NCI-H2196 (cell line): ENCODE measurements at regions not wholly inside any gene's neighbourhood (a gene's known extent, or its start where the extent isn't known, plus 50 kb on each side); places are given as distances from the start of the nearest gene placed in this dataset.
A peak's percentile ranks its signal among the peaks of the same experiment; 100 is the strongest.

Experiments
- DNase-seq: peaks from one replicate; lab custom pipeline; 2025; ENCODE audit not compliant: unreplicated experiment; lab: John Stamatoyannopoulos, UW

- DNase-seq, result no peak
Measured at GRCh38 chr7:88442413-88442812, 135.7 kb upstream of the STEAP4 start.

GRCh38 chr7:88437132-88437531, 130.4 kb upstream of the STEAP4 start:
- DNase-seq, result no peak

GRCh38 chr7:88432301-88432700, 125.6 kb upstream of the STEAP4 start:
- DNase-seq, result no peak

GRCh38 chr7:88431882-88432281, 125.2 kb upstream of the STEAP4 start:
- no peak for DNase-seq

- DNase-seq, result no peak
Measured at GRCh38 chr7:88429382-88429781, 122.7 kb upstream of the STEAP4 start.

- DNase-seq, result no peak
Measured at GRCh38 chr7:88402529-88402928, 95.8 kb upstream of the STEAP4 start.

- peak; percentile 12 for DNase-seq
Measured at GRCh38 chr7:88401009-88401623, 94.4 kb upstream of the STEAP4 start.

GRCh38 chr7:88399696-88400240, 93.1 kb upstream of the STEAP4 start:
- no peak for DNase-seq

GRCh38 chr7:88399036-88399435, 92.3 kb upstream of the STEAP4 start:
- DNase-seq, result no peak

GRCh38 chr7:88398459-88398858, 91.8 kb upstream of the STEAP4 start:
- DNase-seq, result no peak

GRCh38 chr7:88396948-88397322, 90.2 kb upstream of the STEAP4 start:
- DNase-seq, result no peak

GRCh38 chr7:88396295-88396947, 89.7 kb upstream of the STEAP4 start:
- no peak for DNase-seq

GRCh38 chr7:88395715-88396114, 89.0 kb upstream of the STEAP4 start:
- DNase-seq, result no peak

GRCh38 chr7:88391247-88391646, 84.6 kb upstream of the STEAP4 start:
- no peak for DNase-seq

- DNase-seq, result no peak
Measured at GRCh38 chr7:88387368-88387767, 80.7 kb upstream of the STEAP4 start.

- no peak for DNase-seq
Measured at GRCh38 chr7:88386665-88387156, 80.0 kb upstream of the STEAP4 start.

- DNase-seq, result no peak
Measured at GRCh38 chr7:88377434-88377833, 70.7 kb upstream of the STEAP4 start.

- no peak for DNase-seq
Measured at GRCh38 chr7:88368686-88369085, 62.0 kb upstream of the STEAP4 start.

GRCh38 chr7:88366845-88367244, 60.2 kb upstream of the STEAP4 start:
- DNase-seq, result no peak

- no peak for DNase-seq
Measured at GRCh38 chr7:88363869-88364268, 57.2 kb upstream of the STEAP4 start.

- no peak for DNase-seq
Measured at GRCh38 chr7:88363249-88363648, 56.6 kb upstream of the STEAP4 start.

- DNase-seq, result no peak
Measured at GRCh38 chr7:88361357-88361756, 54.7 kb upstream of the STEAP4 start.

GRCh38 chr7:88358881-88359280, 52.2 kb upstream of the STEAP4 start:
- DNase-seq, result no peak
